ENCODE measurements at regions not wholly inside any gene's neighbourhood (a gene's known extent, or its start where the extent isn't known, plus 50 kb on each side); places are given as distances from the start of the nearest gene placed in this dataset.

GRCh38 chr18:34444622-34445021 is 219.9 kb upstream of the NOL4 start:
- no peak for TF ChIP-seq CTCF (IDR thresholded peaks at IDR 0.05)
- H3K27me3 ChIP-seq = no peaks in the 10 kb centered on the region
- no peaks in the 10 kb centered on the region for H3K36me3 ChIP-seq
- H3K4me1 ChIP-seq (ENCODE audit: control insufficient read depth in 1 of 2, insufficient read depth in 1 of 2, low read depth in 1 of 2, low read length in 1 of 2) = no peaks in the 10 kb centered on the region
- no peak overlapping the region for H3K27ac ChIP-seq
- H3K4me3 ChIP-seq (ENCODE audit: low read depth in 1 of 2, low read length in 1 of 2) = no peak overlapping the region
- no peaks in the 10 kb centered on the region for H3K9me3 ChIP-seq

GRCh38 chr18:34448662-34449061 is 223.9 kb upstream of the NOL4 start:
- H3K27me3 ChIP-seq = no peaks in the 10 kb centered on the region
- no peak overlapping the region for H3K27ac ChIP-seq
- no peaks in the 10 kb centered on the region for H3K36me3 ChIP-seq
- no peak for TF ChIP-seq CTCF (IDR thresholded peaks at IDR 0.05)
- H3K9me3 ChIP-seq = no peaks in the 10 kb centered on the region
- H3K4me3 ChIP-seq (ENCODE audit: low read depth in 1 of 2, low read length in 1 of 2) = no peak overlapping the region
- H3K4me1 ChIP-seq (ENCODE audit: control insufficient read depth in 1 of 2, insufficient read depth in 1 of 2, low read depth in 1 of 2, low read length in 1 of 2) = no peaks in the 10 kb centered on the region

GRCh38 chr18:34457761-34458160 is 233.0 kb upstream of the NOL4 start:
- Histone ChIP-seq H3K27me3 (no peaks in the 10 kb centered on the region), H3K36me3 (no peaks in the 10 kb centered on the region), H3K27ac (no peak overlapping the region), H3K4me1 (ENCODE audit: control insufficient read depth in 1 of 2, insufficient read depth in 1 of 2, low read depth in 1 of 2, low read length in 1 of 2) (no peaks in the 10 kb centered on the region), H3K4me3 (ENCODE audit: low read depth in 1 of 2, low read length in 1 of 2) (no peak overlapping the region), H3K9me3 (no peaks in the 10 kb centered on the region)
- TF ChIP-seq CTCF (IDR thresholded peaks at IDR 0.05) = no peak

GRCh38 chr18:34458410-34458977 is 233.8 kb upstream of the NOL4 start:
- no peak overlapping the region for H3K4me3 ChIP-seq (ENCODE audit: low read depth in 1 of 2, low read length in 1 of 2)
- no peak for TF ChIP-seq CTCF (IDR thresholded peaks at IDR 0.05)
- no peaks in the 10 kb centered on the region for H3K4me1 ChIP-seq (ENCODE audit: control insufficient read depth in 1 of 2, insufficient read depth in 1 of 2, low read depth in 1 of 2, low read length in 1 of 2)
- H3K27ac ChIP-seq = no peak overlapping the region
- no peaks in the 10 kb centered on the region for H3K27me3 ChIP-seq
- no peaks in the 10 kb centered on the region for H3K9me3 ChIP-seq
- no peaks in the 10 kb centered on the region for H3K36me3 ChIP-seq

GRCh38 chr18:34461266-34461665 is 236.6 kb upstream of the NOL4 start:
- H3K27ac ChIP-seq = no peak overlapping the region
- no peaks in the 10 kb centered on the region for H3K27me3 ChIP-seq
- no peaks in the 10 kb centered on the region for H3K36me3 ChIP-seq
- H3K4me1 ChIP-seq (ENCODE audit: control insufficient read depth in 1 of 2, insufficient read depth in 1 of 2, low read depth in 1 of 2, low read length in 1 of 2) = no peaks in the 10 kb centered on the region
- no peak overlapping the region for H3K4me3 ChIP-seq (ENCODE audit: low read depth in 1 of 2, low read length in 1 of 2)
- H3K9me3 ChIP-seq = no peaks in the 10 kb centered on the region
- TF ChIP-seq CTCF (IDR thresholded peaks at IDR 0.05) = no peak

GRCh38 chr18:34467058-34467457 is 242.3 kb upstream of the NOL4 start:
- no peak overlapping the region for H3K4me3 ChIP-seq (ENCODE audit: low read depth in 1 of 2, low read length in 1 of 2)
- TF ChIP-seq CTCF (IDR thresholded peaks at IDR 0.05) = no peak
- no peaks in the 10 kb centered on the region for H3K36me3 ChIP-seq
- no peaks in the 10 kb centered on the region for H3K9me3 ChIP-seq
- no peaks in the 10 kb centered on the region for H3K27me3 ChIP-seq
- H3K4me1 ChIP-seq (ENCODE audit: control insufficient read depth in 1 of 2, insufficient read depth in 1 of 2, low read depth in 1 of 2, low read length in 1 of 2) = no peaks in the 10 kb centered on the region
- no peak overlapping the region for H3K27ac ChIP-seq

All from neutrophil (primary cell).